GM19239 (cell line): ENCODE measurements at regions not wholly inside any gene's neighbourhood (a gene's known extent, or its start where the extent isn't known, plus 50 kb on each side); places are given as distances from the start of the nearest gene placed in this dataset.

Source experiments
- DNase-seq: peaks from one replicate; pipeline ENCODE4 v3.0.0; 2011; ENCODE audit warnings: low spot score; ENCODE audit not compliant: insufficient read length
- FAIRE-seq: peaks from 2 replicates; lab custom pipeline; 2011; peaks lifted over from hg19 to GRCh38; lab: Jason Lieb, UNC

GRCh38 chr16:86997058-86997457 lies 320.1 kb downstream of the C16orf95 start:
- FAIRE-seq (no peak), DNase-seq (no peak)

DNA sequence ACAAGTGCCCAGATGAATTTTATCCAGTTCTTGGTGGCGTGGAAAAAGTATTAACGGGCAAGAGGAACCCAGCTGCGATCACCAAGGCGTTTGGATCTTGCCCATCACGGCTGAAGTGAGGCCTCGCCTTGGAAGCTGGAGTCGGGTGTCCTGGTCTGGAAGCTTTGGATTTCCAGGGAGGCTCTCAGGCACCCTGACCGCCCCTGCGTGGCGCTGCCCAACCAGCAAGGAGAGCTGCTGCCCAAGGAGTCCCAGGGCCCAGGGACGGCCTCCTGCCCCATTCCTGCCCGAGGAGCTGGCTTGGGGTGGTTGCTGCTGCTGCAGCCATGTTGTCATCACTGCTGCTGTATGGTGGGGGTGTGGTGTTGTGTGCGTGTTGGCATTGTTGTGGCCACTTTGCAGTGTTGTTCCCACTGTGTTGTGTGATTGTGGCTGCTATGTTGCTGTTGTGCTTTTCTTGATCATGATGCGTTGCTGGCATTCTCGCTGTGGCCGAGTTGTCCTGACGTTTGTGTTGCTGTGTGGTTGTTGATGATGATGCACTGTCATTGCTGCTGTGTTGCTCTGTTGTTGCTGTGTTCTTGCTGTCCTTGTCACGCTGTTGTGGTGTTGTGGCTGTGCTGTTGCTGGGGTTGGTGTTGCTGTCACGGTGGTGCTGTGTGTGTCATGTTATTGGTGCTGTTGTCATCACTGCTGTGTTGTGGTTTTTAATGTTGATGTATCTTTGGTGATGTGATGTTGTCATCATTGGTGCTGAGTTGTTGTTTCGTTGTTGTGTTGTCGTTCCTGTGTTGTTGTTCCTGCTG lies 318.8 kb downstream of the C16orf95 start:
- FAIRE-seq (no peak), DNase-seq (no peak)

DNA sequence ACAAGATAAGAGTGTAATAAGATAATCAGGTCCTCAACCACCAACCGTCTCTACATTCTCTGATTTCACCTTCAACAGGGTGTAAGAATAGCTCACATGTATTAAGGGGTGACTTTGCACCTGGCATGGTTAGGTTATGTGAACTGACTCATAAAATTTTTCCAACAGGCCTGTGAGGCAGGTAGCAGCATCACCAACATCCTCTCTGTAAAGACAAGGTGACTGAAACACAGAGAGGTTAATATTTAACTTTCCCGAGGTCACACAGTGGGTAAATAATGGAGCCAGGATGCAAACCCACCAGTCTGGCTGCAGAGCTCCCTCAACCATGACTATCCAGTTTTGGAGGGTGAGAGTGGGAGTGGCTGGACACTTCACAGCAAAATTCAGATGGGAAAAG lies 317.2 kb downstream of the C16orf95 start:
- DNase-seq (no peak), FAIRE-seq (no peak)

GRCh38 chr16:87002717-87003413 lies 314.3 kb downstream of the C16orf95 start:
- no peak for FAIRE-seq
- no peak for DNase-seq

DNA sequence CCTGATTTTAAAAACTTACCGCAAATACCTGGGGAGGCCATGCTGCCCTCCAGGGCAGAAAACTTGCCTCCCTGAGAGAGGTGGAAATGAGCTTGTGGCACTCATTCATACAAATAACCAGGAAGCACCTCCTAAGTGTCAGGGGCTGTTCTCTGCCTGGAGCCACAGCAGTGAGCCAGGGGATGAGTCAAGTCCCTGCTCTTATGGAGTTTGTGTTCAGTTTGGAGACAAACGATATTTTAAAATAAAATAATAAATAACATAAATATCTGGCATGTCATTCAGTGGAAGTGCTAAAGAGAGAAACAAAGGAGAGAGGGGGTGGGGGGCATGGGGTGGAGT lies 313.8 kb downstream of the C16orf95 start:
- DNase-seq, result no peak
- FAIRE-seq, result no peak

DNA sequence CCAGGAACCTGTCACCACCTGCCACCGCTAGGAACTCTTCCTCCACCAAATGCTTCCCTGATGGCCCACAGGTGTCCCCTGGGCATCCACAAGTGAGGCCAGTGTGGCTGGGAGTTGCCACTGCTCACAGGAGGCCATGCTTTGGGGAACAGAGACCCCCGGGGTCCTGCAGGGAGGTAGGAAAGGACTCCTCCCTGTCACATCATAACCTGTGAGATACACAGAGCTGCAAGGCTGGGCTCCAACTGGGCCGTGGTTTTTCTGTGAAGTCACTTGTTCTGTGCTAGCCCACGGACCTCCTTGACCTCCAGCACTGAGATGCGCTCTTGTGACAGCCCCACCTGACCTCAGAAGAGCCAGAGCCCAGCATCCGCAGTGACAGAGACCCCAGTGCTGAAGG lies 311.2 kb downstream of the C16orf95 start:
- FAIRE-seq (no peak), DNase-seq (no peak)

DNA sequence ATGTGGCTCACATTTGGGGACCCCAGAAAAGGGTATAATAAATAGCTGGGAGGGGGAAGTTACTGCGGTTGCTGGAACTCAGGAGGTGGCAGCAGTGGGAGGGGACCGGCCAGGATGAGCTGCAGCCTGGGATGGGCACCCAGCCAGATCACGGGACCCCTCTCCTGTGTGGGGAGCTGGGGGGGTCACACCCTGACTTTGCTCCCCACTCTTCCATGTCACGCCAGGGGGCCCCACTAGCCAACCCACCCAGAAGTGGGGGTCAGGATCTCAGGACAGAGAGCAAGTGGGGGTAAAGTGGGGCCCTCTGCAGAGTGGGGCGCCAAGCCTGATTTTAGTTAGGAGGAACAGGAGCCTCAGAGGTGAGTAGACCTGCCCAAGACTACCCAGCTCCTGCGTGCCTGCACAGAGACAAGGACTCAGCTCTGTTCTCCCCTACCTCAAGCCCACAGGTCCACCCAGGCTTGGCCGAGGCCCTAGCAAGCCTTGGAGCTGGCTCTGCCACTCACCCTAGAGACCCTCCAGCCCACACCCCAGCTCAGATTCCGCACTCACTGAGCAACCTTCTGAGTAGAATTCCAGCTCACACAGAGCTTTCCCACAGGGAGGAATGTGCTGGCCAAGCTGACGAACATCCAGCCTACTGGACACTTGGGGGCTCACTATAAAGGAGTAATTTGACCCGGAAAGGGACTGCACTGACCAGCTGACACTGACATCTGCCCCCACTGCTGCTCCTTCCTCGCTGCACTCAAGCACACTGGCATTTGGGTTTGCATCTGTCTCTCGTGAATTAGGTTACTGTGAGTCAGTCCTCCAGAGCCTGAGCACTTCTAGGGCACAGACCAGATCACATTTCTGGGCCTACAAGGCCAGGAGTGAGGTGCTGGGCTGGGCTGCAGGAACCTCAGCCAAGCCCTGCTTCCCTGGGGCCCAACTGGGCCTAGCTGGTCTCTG lies 310.1 kb downstream of the C16orf95 start:
- FAIRE-seq (no peak), DNase-seq (no peak)

DNA sequence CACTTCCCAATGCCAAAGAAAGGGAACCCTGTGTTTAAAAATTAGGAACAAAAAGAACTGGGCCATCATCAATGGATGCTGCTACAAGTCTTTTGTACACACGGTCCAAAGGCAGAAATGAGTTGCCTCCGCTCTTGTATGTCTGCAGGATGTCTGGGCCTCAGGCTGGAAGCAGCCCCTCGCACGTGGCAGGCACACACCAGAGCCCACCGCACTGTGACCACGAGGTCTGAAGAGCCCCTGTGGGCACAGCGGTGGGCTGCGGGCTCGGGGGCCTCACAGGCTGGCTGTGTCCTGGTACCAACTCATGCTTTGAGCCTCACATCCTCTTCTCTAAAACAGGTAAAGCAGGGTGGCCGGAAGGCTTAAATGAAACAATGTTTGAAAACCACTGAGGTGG lies 309.3 kb downstream of the C16orf95 start:
- FAIRE-seq (no peak), DNase-seq (no peak)

- DNase-seq (no peak), FAIRE-seq (no peak)
Observed at GRCh38 chr16:87008664-87009063, 308.5 kb downstream of the C16orf95 start.

DNA sequence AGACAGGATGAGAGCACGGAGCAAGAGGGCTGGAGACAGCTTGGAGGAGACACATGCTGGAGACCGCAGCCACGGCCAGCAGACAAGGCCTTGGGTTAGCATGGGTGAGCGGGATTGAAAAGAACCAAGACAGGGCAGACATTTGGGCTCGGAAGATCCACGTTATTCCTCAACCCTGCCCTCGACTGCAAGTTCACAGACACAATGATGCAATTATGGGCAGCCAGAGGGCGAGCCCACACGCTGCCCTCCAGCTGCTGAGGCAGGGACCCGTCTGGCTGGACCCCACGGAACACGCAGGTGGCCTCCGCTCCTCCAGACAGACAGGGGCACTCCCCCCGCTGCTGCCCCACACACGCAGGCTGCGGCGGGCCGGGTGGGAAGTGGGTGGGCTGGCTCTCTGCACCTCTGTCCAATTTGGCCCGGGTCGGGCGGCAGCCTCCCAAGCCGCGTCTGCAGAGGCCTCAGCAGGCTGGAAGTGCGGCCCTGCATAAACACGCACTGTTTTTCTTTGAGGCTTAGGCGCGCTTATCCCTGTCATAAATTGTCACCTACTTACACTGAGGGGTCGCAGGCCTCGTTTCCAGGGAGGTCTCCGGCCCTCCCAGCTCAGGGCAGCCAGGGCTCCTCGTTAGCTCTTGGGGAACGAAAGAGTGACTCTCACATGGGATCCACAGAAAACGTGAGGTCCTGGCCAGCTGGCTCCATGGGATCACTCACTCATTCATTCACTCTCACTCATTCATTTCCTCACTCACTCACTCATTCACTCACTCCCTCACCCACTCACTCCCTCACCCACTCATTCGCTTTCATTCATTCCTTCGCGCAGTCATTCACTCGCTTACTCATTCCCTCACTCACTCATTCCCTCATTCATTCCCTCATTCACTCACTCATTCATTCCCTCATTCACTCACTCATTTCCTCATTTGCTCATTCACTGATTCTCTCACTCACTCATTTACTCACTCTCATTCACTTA lies 303.9 kb downstream of the C16orf95 start:
- DNase-seq, result no peak
- no peak for FAIRE-seq

- DNase-seq (no peak), FAIRE-seq (no peak)
Observed at GRCh38 chr16:87014112-87014511, 303.1 kb downstream of the C16orf95 start.

DNA sequence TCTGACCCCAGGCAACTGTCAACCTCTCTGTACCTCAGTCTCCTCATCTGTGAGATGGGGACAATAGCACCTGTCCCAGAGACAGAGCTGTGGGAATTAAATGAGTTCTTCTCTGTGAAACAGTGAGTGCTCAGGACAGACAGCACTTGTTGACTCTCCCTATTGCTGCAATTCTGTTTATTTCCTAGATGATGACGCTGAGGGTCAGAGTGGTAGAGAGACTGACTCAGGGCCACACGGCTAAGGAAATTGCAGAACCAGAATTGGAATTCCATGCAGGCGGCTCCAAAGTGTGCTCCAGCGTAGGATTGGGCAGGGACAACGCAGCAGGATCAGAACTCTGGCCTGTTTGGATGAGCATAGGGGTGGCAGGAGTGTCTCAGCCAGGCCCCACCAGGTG lies 302.2 kb downstream of the C16orf95 start:
- no peak for FAIRE-seq
- DNase-seq, result no peak

DNA sequence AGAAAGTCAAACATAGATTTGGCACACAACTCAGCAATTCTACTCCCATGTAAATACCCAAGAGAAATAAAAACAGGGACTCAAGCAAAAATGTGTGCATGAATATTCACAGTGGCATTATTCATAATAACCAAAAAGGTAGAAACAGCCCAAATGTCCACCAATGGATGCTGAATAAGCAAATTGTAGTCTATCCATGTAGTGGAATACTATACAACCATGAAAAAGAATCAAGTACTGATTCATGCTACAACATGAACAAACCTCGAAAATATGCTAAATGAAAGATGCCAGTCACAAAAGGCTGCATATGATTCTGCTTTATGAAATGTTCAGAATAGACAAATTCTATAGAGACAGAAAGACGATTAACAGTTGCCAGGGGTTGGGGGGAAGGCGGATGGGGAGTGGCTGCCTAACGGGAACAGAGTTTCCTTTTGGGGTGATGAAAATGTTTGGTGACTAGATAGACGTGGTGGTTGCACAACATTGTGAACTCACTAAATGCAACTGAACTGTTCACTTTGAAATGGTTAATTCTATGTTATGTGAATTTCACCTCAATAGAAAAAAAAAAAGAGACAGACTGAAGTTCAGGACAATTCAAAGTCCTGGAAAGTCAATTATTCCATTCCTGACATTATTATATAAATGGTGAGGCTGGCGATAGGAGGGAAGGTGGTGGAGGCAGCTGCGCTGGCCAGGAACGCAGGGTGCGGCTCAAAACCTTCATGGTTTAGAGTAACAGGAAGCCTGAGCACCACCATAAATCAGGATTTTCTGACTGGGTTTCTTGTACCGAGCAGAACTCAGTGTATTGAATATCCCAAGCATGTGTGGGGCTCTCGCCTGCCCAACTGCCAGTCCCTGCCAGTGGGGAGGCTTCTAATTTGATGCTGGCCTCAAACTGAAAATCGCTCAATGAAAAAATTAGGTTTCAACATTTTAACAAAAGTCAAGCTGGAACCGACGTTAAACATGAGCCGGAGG lies 300.9 kb downstream of the C16orf95 start:
- FAIRE-seq (no peak), DNase-seq (no peak)

DNA sequence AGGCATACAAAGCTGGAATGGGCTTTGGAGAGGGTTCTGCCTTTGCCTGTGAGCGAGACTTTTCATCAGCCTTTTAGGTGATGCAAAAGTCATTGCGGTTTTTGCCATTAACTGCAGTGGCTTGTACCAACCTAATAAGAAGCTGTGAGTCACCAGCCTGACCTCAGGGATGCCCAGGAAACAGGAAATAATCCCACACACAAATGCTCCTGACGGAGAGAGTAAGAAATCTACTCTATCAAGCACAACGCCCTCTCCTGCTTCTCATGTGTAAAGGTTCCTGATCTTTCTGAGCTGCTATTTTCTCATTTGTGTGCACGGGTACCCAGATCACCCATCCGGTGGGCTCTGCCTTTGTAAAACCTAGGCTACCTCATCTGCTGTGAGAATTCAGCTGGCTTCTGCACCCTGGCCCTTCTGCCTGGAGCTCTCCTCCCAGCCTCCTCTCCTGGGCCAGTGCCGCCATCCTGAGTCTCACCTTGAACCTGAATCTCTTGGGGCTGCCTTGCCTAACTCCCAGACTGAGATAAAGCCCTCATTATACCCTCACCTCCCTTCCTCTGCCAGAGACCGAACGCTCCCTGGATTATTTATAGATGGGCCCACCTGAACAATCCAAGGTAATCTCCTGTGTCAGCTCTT lies 299.7 kb downstream of the C16orf95 start:
- no peak for FAIRE-seq
- DNase-seq, result no peak

DNA sequence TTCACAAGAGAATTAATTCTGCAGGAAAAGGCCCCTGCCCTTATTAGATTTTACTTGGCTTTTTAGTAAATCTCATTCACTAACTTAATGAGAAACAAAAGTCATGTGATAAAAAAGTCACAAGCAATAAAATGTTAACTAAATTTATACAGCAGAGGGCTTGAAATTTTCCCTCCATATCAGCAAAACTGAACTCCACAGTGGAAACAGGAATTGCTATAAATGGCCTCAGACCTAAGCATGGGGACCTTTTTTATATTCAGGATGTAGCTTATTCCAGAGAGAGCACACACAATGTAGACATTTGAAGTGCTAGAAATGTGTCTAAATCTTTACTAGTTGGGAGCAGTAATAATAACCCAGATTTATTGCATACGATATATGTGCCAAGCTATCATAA lies 291.5 kb downstream of the C16orf95 start:
- no peak for DNase-seq
- FAIRE-seq, result no peak

DNA sequence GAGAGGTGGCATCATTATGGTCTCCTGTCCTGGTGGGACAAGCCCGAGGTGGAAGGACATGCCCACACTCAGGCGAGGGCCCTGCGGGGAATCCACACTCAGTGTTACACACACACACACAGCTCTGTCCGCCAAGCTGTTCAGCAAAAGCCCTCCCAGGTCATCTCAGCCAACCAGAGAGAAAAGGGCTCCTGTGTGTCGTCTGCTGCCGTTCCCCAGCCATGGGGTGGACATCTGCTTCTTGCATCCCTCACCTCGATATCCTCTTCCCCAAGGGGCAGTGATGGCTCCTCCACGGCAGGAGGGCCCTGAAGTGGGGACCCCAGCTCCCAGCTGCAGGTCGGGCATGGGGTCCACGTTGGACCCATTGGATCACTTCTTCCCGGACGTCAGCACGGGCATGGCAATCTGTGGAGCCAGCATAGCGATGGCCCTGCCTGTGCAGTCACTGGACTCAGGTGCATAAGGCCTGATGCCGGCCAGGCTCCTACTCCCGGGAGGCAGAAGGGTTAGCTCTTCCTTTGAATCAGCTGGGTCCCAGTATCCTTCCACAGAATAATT lies 290.1 kb downstream of the C16orf95 start:
- DNase-seq (no peak), FAIRE-seq (no peak)

GRCh38 chr16:87028481-87029320 lies 288.5 kb downstream of the C16orf95 start:
- no peak for FAIRE-seq

More at GRCh38 chr16:87028481-87029320, 288.5 kb downstream of the C16orf95 start:
- no peak for DNase-seq
